ENCODE measurements at regions not wholly inside any gene's neighbourhood (a gene's known extent, or its start where the extent isn't known, plus 50 kb on each side); places are given as distances from the start of the nearest gene placed in this dataset.

DNA sequence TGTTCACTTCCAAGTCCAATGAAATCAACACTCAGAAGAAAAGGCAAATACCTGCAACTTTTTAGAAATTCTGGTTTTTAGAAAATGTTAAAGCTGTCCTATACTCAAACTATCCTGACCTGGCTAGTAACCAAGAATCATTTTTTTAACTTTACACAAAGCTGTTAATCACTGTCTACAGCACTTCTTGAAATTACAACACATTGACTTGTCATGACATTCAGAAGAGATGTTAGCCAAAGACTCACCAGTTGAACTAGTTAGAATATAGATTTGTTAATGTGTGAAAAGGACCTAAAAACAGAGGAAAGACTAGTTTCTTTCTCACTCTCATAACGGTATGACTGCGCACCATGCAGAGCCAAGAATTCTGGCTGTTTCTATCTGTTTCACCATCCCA lies 98.8 kb downstream of the COX18 start:
- TF ChIP-seq, protein P1, sequence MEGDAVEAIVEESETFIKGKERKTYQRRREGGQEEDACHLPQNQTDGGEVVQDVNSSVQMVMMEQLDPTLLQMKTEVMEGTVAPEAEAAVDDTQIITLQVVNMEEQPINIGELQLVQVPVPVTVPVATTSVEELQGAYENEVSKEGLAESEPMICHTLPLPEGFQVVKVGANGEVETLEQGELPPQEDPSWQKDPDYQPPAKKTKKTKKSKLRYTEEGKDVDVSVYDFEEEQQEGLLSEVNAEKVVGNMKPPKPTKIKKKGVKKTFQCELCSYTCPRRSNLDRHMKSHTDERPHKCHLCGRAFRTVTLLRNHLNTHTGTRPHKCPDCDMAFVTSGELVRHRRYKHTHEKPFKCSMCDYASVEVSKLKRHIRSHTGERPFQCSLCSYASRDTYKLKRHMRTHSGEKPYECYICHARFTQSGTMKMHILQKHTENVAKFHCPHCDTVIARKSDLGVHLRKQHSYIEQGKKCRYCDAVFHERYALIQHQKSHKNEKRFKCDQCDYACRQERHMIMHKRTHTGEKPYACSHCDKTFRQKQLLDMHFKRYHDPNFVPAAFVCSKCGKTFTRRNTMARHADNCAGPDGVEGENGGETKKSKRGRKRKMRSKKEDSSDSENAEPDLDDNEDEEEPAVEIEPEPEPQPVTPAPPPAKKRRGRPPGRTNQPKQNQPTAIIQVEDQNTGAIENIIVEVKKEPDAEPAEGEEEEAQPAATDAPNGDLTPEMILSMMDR (IDR thresholded peaks at IDR 0.05): no peak
- TF ChIP-seq POLR2AphosphoS5 (IDR thresholded peaks at IDR 0.05): no peak
- TF ChIP-seq POLR2A (IDR thresholded peaks at IDR 0.05; ENCODE audit: low read depth): no peak

Data from esophagus muscularis mucosa (tissue), 3 donors.